ENCODE measurements at regions not wholly inside any gene's neighbourhood (a gene's known extent, or its start where the extent isn't known, plus 50 kb on each side); places are given as distances from the start of the nearest gene placed in this dataset.
"Not testable (repeated sequence)": the region's sequence is repeated elsewhere in the genome, so short reads cannot be mapped to it uniquely, and the experiment has no call there.

DNA sequence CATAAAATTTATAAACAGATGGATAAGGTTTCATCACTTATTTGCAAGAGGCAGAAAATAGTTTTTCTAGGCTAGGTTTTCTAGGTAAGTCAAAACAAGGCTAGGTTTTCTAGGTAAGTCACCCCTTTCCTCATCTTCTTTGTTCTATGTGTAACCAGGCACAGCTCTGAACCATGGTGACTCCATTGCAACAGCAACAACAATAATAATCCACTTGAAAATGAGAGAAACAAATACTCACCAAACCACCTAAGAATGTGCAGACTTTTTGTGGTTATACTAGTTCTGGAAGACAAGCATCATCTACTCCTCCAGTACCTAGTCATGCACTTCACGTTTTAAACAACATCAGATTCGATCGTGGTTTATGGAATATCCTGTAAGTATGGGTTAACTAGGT lies 237.4 kb upstream of the ACVR2A start:
- no peak for DNase-seq (ENCODE audit: low spot score)

DNA sequence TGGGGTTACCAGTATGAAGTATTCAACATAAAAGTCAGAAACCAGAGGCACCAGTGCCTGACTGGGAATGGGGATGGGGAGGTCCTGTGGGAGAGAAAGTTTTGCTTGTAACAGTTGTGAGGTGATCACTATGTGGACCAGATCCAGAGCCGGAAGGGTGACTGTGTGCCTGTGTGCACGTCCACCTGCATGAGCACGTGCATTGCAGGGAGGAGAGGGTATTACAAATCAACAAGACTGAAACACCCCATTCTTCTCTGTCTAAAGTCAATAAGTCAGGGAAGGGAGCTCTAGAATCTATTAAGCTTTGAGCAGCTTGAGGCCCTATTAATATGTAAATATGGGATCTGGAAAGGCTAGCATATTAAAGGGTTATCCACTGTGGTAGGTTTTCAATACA lies 241.0 kb upstream of the ACVR2A start:
- no peak for DNase-seq (ENCODE audit: low spot score)

DNA sequence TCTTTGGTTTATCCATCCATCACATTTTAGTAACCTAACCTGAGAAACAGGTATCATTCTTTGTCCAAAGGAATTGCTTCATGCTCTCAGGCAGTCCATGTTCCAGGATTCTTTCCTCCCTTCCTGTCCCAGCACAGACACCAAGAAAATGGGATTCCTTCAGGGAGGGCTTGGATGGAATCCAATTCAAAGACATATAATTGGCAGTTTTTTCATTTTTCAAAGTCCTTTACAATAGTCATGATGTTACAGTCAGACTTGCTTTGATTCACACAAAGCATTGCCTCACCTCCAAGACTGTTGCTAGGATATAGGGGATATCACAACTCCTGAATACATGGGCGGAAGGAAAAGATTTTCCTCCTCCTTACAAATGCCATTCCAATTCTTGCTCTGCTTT lies 241.4 kb upstream of the ACVR2A start:
- DNase-seq (ENCODE audit: low spot score): no peak

DNA sequence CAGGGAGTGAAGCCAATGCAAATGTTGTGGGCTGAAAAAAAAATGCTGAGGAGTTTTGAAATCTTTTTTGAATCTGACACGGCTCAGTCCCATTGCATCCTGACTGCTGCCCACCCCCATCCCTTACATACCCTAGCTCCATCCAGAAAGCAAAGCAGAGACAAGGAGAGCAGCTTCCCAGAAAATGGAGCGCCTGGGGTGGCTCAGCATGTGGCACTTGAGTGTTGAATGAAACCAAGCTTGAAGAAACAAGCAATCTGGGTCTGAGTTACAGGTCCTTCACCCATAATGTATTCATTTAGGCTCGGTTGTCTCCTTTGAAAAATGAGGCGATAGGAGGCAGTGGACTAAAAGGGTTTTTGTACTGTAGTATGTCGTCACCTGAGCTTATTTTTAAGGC lies 244.2 kb upstream of the ACVR2A start:
- DNase-seq (ENCODE audit: low spot score): no peak

DNA sequence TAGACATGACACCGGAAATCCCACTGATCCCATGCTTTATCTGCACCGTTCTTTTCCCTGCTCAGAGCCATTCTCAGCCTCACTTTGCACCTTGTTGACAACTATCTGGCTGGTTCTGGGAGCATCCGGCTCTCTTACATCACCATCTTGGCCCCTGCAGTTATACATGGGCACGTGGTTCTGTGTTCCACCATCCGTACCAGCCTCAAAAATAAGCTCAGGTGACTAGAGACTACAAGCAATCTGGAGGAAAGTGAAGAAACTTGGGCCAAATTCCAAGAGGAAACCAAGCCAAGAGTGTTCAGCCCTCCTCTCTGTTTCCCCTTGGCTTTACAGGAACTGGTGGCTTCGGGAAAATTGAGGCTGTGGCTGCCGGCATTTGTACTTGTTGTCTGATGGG lies 244.6 kb upstream of the ACVR2A start:
- no peak for DNase-seq (ENCODE audit: low spot score)

DNA sequence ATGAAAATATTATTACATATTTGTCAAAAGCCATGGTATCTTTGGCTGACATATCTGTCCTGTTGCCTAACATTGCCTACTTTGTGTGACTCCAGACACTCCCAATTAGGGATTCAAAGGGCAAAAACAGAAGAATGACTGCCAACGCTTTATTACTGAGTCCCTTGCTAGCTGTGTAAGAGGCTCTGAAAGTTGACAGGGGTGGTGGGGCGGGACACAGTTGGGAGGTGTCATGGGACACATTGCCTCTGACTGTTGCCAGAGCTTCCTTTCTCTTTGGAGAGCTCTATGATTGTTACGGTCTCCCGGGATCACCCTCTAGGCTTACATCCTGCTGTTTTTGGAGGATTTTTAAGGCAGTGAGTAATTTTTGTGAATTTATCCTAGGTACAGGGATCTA lies 249.6 kb upstream of the ACVR2A start:
- DNase-seq (ENCODE audit: low spot score): no peak

DNA sequence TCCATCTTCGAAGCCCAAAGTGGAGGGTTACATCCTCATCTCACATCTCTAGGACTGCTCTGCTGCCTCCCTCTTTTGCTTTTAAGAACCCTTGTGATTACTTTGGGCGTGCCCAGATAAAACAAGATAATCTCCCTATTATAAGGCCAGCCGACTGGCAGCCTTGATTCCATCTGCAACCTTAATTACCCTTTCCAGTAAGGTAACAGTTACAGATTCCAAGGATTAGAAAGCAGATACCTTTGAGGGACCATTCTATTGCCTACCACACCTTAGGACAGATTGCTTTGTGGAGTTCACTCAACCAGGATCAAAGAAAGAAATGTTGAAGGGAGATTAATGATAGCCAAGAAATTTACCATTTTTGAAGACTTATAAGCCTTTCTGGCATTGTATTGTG lies 250.8 kb upstream of the ACVR2A start:
- DNase-seq (ENCODE audit: low spot score): no peak

DNA sequence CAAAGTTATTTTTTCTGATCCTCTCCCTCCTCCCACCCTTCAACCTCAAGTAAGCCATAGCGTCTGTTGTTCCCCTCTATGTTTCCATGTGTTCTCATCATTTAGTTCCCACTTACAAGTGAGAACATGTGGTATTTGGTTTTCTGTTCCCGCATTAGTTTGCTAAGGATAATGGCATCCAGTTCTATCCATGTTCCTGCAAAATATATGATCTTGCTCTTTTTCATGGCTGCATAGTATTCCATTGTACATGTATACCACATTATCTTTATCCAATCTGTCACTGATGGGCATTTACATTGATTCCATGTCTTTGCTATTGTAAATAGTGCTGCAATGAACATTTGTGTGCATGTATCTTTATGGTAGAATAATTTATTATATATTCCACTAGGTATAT lies 252.0 kb upstream of the ACVR2A start:
- DNase-seq (ENCODE audit: low spot score): not testable (repeated sequence)

DNA sequence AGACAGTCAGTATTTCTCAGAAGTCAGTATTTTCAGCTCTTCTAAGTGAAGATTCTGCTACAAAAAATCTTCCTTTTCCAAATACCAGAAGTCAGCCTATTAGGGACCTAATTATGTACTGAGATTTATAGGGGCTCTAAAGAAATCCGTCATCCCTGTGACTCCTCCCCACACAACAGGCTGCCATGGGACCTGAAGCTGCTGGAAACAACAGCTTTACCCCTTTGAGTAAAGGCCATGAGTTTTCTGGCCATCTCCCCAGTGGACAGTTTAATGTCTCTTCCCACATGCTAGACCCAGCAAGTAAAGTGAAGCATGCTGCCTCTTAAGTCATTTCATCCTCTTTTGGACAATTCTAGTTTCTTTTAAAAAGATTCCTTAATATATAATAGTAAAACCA lies 255.7 kb upstream of the ACVR2A start:
- DNase-seq (ENCODE audit: low spot score): no peak

DNA sequence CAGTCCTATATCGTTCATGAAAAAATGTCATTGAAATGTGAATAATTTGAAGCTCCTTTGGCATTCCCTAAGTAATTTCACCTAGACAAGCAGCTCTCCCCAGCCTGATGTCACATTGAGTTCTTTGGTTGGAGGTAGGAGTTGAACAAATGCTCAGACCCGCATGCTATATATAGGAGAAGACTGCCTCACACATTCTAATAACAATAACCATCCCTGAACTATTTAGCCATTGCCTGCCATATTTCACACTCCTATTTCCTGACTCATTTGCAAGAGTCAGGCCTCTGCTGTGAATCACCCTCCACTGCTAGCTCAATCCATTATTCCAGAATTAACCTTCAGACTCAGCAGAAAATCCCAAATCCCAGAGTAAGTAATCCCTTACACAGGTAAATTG lies 256.6 kb upstream of the ACVR2A start:
- no peak for DNase-seq (ENCODE audit: low spot score)

DNA sequence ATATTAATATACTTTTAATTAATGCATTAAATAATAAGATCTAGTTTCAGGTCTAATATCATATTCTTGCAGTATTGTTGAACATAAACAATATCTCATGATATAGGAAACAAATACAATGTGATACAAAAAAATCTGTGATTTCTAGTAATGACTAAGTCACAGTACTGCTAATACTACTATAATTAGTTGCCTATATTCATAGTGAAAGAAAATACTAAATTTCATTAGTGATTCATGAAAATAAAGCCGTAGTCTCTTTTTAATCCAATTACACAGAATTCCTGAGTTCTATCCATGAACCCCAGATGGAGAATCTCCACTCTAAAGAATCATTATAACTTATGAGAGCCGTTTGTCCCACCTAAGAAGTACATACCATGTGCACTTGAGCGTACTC lies 266.3 kb upstream of the ACVR2A start:
- no peak for DNase-seq (ENCODE audit: low spot score)

DNA sequence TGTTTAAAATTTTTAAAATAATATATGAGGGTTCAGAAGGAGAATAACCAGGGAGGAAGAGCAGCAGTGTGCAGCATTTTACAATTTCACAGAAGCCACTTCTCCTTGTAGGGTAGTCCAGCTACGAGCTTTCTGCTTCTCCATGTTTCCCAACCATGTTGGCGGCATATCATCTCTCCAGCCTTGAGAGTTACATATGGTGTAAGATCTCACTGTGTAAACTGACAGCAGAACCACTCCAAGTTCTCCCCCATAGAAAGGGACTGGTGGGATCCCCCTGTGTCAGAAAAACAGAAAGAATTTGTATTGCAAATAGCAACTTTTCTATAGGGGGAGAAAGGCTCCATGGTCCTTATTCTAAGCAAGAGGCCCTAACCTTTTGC lies 266.8 kb upstream of the ACVR2A start:
- no peak for DNase-seq (ENCODE audit: low spot score)

DNA sequence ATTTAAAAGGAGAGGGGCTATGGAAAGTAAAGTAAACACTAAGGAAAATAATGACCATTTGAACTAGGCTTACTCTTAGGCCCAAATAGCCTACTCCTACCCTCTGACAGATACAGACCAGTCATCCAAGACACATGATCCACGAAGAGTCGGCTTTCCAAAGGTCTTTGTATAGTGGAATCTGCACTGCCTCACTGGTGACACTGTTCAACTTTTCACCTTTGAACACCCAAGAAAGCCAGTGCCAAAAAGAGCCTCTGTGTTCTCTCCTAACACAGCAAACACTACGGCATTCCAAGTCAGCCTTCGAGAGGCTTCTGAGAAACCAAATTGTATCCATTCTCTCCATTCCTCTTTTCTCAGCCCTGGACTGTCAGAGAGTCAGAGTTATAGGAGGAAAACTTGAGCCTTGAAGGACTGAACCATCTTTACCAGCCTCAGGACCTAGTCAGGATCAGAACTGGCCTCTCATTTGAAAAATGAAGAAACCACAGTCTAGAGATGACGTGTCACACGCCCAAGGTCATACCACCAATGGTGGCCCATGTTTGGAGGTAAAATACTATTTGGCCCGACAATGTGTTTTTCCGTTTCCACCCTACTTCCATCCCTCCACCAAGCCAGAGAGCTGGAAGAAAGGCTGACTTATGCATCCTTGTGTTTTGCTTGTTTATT lies 267.4 kb upstream of the ACVR2A start:
- no peak for DNase-seq (ENCODE audit: low spot score)

DNA sequence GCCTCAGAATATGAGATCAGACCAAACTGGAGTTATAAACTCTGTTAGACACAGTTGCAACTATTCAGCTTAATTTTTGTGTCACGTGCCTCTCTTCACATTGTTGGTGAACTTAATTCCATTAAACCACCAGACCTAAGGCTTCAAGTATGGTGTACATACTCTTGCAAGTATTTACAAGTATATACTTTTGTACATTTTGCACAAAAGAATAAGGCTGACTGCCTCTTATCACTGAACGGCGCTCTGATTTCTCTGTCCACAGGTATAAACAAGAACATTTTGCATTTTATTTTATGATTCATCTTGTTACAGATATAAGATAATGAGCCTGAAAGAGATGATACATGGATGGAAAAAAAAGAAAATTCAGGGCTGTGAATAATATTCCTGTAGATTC lies 269.7 kb upstream of the ACVR2A start:
- no peak for DNase-seq (ENCODE audit: low spot score)

DNA sequence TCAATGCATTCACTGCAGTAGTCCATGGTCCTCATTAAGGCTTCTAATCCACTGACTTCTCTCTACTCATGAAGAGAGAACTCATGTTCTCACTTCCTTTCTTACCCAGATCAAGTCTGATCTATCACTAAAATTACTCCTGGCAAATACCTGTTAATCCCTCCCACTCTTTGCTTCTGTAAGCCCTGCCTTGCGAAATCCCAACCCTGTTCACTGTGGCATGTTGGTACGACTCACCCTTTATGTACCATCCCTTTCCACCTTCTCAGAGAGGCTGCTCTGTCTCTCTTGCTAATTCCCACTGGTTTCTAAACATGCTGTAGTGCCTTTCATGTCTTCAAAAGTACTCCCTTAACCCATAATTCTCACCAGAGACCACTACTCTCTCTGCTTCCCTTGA lies 272.2 kb upstream of the ACVR2A start:
- no peak for DNase-seq (ENCODE audit: low spot score)

DNA sequence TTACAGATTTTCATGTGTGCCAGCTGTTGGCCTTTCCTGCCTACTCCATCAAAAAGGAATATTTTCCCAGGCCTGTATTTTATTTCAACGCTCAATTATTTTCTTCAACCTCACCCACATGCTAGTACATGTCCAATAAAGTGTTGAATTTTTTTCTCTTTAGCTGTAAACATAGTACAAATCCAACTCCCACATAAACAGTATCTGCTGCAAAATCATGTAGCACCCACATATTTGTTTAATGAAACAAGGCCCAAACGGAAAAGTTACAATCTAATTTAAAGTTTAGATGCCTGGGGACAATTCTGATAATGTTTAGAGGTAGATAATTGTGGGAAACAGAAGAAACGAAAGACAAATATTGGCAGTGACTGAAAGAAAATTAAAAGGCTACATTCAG lies 275.4 kb upstream of the ACVR2A start:
- no peak for DNase-seq (ENCODE audit: low spot score)

DNA sequence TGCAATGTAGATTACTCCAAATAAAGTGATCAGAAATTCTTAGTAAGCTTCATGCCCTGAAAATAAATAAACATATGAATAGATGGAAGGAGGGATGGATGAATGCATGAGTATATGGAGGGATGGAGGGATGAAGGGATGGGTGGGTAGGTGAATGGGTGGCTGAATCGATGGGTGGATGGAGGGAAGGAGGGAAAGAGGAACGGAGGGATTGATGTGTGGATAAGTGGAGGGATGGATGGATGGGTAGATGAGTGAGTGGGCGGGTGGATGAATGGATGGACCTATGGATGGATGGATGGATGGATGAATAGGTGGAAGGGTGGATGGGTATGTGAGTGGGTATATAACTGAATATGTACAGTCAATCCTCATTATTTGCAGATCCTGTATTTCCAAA lies 276.7 kb upstream of the ACVR2A start:
- no peak for DNase-seq (ENCODE audit: low spot score)

DNA sequence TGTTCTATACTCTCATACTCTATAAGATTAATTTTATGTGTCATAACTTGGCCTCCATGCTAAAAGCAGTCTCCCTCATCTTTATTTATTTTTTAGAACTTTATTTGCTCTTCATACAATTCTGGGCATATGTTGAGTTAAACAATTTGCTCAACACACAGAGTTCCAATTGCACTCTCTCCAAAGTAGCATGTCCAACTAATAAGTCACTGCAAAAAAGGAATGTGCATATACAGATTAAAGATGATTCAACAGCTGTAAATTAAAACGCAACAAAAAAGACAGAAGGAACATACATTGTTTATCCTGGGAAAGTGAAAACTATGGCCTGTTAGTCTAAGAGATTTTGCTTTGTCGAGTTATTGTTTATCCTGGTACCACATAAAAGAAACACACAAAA lies 277.7 kb upstream of the ACVR2A start:
- no peak for DNase-seq (ENCODE audit: low spot score)

DNA sequence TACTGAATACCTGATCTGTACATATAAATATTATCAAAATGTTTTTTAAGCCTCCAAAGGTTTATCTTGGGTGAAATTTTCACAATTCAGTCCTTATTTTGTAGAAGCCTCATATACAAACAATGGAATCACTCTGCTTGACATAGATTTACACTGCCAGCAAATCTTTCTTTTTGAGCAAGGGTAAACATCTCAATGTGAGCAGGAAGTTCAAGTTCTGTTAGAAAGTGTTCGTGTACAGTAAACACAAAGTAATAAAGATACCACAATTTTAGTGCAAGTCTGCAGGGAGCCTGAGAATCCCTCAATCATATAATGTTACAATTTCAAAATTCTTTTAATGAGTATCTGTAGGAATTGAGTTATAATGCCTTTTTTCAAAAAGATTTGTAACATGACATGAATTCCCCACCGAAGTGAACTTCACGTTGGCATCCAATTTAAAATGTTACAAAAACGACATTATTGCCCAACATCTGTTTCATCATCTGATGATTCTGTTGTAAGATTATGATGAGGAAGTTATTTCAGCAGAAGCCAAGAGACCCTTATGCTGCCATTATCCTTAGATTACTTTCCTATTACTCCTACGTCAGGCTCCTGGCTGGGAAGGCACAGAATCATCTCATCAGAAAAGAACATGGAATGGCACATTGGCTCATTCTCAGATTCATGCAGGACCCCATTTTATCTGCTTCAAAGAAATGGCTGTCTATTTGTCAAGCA lies 283.9 kb upstream of the ACVR2A start:
- no peak for DNase-seq (ENCODE audit: low spot score)

DNA sequence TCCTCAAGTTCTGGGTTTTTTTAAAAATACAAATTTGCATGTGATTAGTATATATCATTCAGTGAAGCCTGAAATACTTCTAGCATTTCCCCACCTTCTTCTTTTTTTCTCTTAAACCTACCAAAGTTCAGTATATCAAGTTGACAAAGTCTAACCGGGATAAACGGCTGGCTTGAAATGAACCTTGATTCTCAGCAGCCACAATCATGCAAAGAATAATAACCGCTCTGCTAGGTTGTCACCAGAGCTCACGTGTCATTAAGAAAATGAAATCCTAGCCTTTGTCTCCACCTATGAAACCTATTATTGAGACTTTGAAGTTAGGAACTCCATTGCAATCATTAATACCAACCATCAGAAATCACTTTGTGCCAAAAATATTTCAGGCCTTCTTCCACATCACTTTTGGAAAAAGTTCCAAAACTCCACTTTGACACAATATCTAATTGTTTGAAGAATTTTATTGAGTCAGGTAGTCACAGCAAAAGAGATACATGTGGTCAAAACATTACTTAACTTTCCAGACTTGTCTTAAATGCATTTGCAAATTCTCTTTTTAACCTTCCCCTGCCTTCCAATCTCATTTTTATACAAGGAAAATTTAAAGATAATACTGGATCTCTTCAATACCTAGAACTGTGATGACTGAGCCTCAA lies 285.6 kb upstream of the ACVR2A start:
- no peak for DNase-seq (ENCODE audit: low spot score)

DNA sequence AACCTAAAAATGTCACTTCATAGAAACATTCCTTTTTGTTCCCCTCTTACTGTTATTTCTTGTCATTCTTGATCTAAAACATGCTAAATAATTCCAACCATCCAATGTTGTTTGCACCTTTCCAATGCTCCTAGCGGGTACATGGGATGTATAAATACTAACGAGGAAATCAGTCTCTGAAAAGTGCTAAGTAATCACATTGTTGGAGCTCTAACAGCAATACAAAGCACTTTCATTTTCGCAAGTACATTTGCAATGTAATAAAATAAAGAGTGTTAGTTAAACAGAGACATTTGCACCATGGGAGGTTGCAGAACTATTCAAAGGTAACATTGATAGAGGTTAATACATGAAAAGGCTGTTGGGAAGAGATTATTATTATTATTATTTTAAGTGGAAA lies 286.2 kb upstream of the ACVR2A start:
- DNase-seq (ENCODE audit: low spot score): no peak

DNA sequence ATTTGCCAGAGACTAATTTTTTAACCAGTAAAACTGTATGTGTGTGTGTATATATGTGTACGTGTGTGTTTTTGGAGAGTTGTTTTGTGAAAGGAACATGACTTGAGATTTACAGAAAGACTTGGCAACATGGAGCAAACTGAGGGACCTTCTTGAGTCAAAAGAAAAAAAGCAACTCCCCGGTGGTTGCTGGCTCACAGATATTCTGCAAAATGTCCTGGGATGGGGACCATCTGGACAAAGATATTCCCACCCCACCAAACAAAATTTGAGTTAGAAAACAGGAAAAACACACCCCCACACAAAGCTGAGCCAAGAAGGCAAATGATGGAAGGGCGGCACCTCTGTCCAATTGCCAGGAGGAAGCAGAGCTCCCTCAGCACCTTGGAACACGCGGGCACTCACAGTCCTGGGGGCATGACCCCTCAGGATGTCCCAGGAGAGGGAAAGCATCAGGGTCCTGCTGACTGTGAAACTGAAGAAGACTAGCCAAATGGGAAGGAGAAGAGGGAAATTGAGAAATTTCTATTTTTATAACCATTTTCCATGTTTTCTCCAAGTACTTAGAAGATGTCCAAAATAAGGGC lies 290.2 kb upstream of the ACVR2A start:
- no peak for DNase-seq (ENCODE audit: low spot score)

DNA sequence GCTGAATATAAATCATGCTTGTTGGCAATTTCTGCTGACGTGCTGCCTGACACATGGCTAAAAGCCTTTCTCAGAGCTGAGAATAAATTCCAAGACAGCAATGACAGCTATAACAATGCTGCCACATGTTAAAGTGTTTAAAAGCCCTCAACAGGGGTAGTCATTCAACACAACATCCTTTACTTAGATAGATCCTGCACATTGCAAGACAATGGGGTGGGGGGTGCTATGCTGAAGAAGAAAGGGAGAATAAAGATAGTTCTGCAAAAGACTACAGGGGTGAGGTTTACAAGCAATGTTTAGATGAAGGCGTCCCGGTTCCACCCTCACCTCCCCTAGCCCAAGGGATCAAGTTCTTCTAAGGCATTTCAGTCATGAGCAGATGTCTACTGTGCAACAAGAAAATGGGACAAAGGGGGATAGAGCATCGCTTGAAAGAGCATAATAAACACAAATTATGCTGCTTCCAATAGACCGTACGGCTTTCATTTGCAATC lies 291.0 kb upstream of the ACVR2A start:
- DNase-seq (ENCODE audit: low spot score): no peak
